ENCODE measurements at regions not wholly inside any gene's neighbourhood (a gene's known extent, or its start where the extent isn't known, plus 50 kb on each side); places are given as distances from the start of the nearest gene placed in this dataset.
A peak's percentile ranks its signal among the peaks of the same experiment; 100 is the strongest.
"Not testable (repeated sequence)": the region's sequence is repeated elsewhere in the genome, so short reads cannot be mapped to it uniquely, and the experiment has no call there.

- Histone ChIP-seq H3K9me3 (ENCODE audit: insufficient read depth, low read length, severe bottlenecking) (no peaks in the 10 kb centered on the region), H4K20me1 (ENCODE audit: insufficient read depth, low read length) (no peaks in the 10 kb centered on the region), H3K9ac (ENCODE audit: low read depth, low read length) (no peak overlapping the region), H3K4me3 (ENCODE audit: low read depth in 1 of 2, low read length in 2 of 2) (no peak overlapping the region), H3K79me2 (ENCODE audit: insufficient read depth, low read length) (no peaks in the 10 kb centered on the region), H3K4me2 (ENCODE audit: insufficient read depth, low read length) (no peak overlapping the region), H3K27me3 (ENCODE audit: insufficient read depth, low read length, poor library complexity) (no peaks in the 10 kb centered on the region), H3K27ac (ENCODE audit: low read length) (no peak overlapping the region), H3K4me1 (ENCODE audit: insufficient read depth, low read length) (no peaks in the 10 kb centered on the region), H3K36me3 (ENCODE audit: insufficient read depth, low read length) (no peaks in the 10 kb centered on the region), H2AFZ (ENCODE audit: low read depth, low read length) (no peak overlapping the region)
- TF ChIP-seq CTCF (IDR thresholded peaks at IDR 0.05; ENCODE audit: borderline replicate concordance, extremely low read depth, low read length, poor library complexity, severe bottlenecking) (no peak), EZH2 (IDR thresholded peaks at IDR 0.05; ENCODE audit: borderline replicate concordance, low read depth, low read length, severe bottlenecking) (no peak)
- no peak for DNase-seq
- ATAC-seq (ENCODE audit: insufficient read depth, low read depth), result no peak
Observed at GRCh38 chr15:60172143-60172542, 168.0 kb downstream of the FOXB1 start.

GRCh38 chr15:60179786-60180391, 175.8 kb downstream of the FOXB1 start:
- no peaks in the 10 kb centered on the region for H4K20me1 ChIP-seq (ENCODE audit: insufficient read depth, low read length)
- no peaks in the 10 kb centered on the region for H3K36me3 ChIP-seq (ENCODE audit: insufficient read depth, low read length)
- ATAC-seq (ENCODE audit: insufficient read depth, low read depth) (peak; percentile 71; the same call in 2 of the 3 replicates), DNase-seq (peak; percentile 44)
- no peak overlapping the region for H3K27ac ChIP-seq (ENCODE audit: low read length)
- no peak overlapping the region for H3K4me2 ChIP-seq (ENCODE audit: insufficient read depth, low read length)
- TF ChIP-seq CTCF (IDR thresholded peaks at IDR 0.05; ENCODE audit: borderline replicate concordance, extremely low read depth, low read length, poor library complexity, severe bottlenecking) (peak; percentile 86), EZH2 (IDR thresholded peaks at IDR 0.05; ENCODE audit: borderline replicate concordance, low read depth, low read length, severe bottlenecking) (no peak)
- H3K79me2 ChIP-seq (ENCODE audit: insufficient read depth, low read length), result no peaks in the 10 kb centered on the region
- H3K27me3 ChIP-seq (ENCODE audit: insufficient read depth, low read length, poor library complexity), result peaks cover 6% of the 10 kb centered on the region
- H3K4me1 ChIP-seq (ENCODE audit: insufficient read depth, low read length), result no peaks in the 10 kb centered on the region
- H3K4me3 ChIP-seq (ENCODE audit: low read depth in 1 of 2, low read length in 2 of 2), result no peak overlapping the region
- no peaks in the 10 kb centered on the region for H3K9me3 ChIP-seq (ENCODE audit: insufficient read depth, low read length, severe bottlenecking)
- no peak overlapping the region for H2AFZ ChIP-seq (ENCODE audit: low read depth, low read length)
- H3K9ac ChIP-seq (ENCODE audit: low read depth, low read length), result no peak overlapping the region

- H3K9ac ChIP-seq (ENCODE audit: low read depth, low read length); DNase-seq; H4K20me1 ChIP-seq (ENCODE audit: insufficient read depth, low read length); ATAC-seq (ENCODE audit: insufficient read depth, low read depth); H3K27ac ChIP-seq (ENCODE audit: low read length); H3K4me1 ChIP-seq (ENCODE audit: insufficient read depth, low read length); H3K4me2 ChIP-seq (ENCODE audit: insufficient read depth, low read length); H3K27me3 ChIP-seq (ENCODE audit: insufficient read depth, low read length, poor library complexity); H3K36me3 ChIP-seq (ENCODE audit: insufficient read depth, low read length); H3K4me3 ChIP-seq (ENCODE audit: low read depth in 1 of 2, low read length in 2 of 2); H2AFZ ChIP-seq (ENCODE audit: low read depth, low read length); H3K9me3 ChIP-seq (ENCODE audit: insufficient read depth, low read length, severe bottlenecking); H3K79me2 ChIP-seq (ENCODE audit: insufficient read depth, low read length): not testable (repeated sequence)
Observed at GRCh38 chr15:60181957-60182356, 177.8 kb downstream of the FOXB1 start.

GRCh38 chr15:60183366-60183765, 179.3 kb downstream of the FOXB1 start:
- H3K4me2 ChIP-seq (ENCODE audit: insufficient read depth, low read length), result no peak overlapping the region
- H3K4me1 ChIP-seq (ENCODE audit: insufficient read depth, low read length), result no peaks in the 10 kb centered on the region
- DNase-seq, result no peak
- no peak overlapping the region for H3K27ac ChIP-seq (ENCODE audit: low read length)
- H3K27me3 ChIP-seq (ENCODE audit: insufficient read depth, low read length, poor library complexity), result peaks cover 6% of the 10 kb centered on the region
- H4K20me1 ChIP-seq (ENCODE audit: insufficient read depth, low read length), result no peaks in the 10 kb centered on the region
- no peak for TF ChIP-seq EZH2 (IDR thresholded peaks at IDR 0.05; ENCODE audit: borderline replicate concordance, low read depth, low read length, severe bottlenecking)
- no peak for TF ChIP-seq CTCF (IDR thresholded peaks at IDR 0.05; ENCODE audit: borderline replicate concordance, extremely low read depth, low read length, poor library complexity, severe bottlenecking)
- H3K9ac ChIP-seq (ENCODE audit: low read depth, low read length), result no peak overlapping the region
- H3K4me3 ChIP-seq (ENCODE audit: low read depth in 1 of 2, low read length in 2 of 2), result no peak overlapping the region
- no peak overlapping the region for H2AFZ ChIP-seq (ENCODE audit: low read depth, low read length)
- H3K9me3 ChIP-seq (ENCODE audit: insufficient read depth, low read length, severe bottlenecking), result no peaks in the 10 kb centered on the region
- no peaks in the 10 kb centered on the region for H3K79me2 ChIP-seq (ENCODE audit: insufficient read depth, low read length)
- no peak for ATAC-seq (ENCODE audit: insufficient read depth, low read depth)
- H3K36me3 ChIP-seq (ENCODE audit: insufficient read depth, low read length), result no peaks in the 10 kb centered on the region
